Liver (tissue), 8 donors: ENCODE measurements at regions not wholly inside any gene's neighbourhood (a gene's known extent, or its start where the extent isn't known, plus 50 kb on each side); places are given as distances from the start of the nearest gene placed in this dataset.

Experiments used
- DNase-seq: peaks from one replicate; pipeline ENCODE4 v3.0.0-alpha.2; 2017; ENCODE audit warnings: low spot score
- H3K27ac ChIP-seq, 2 donors: one replicate each; pipeline ENCODE4 v1.7.0; 2013; ENCODE audit warnings: inconsistent platforms in 2 of 2, low read length in 2 of 2, control low read depth in 1 of 2, low read depth in 1 of 2, mild to moderate bottlenecking in 1 of 2
- H3K27me3 ChIP-seq, 4 donors: one replicate each; pipeline versions ENCODE4 v1.6.1 to v1.7.0; 2013; ENCODE audit warnings: low read length in 3 of 4, inconsistent platforms in 1 of 4, mild to moderate bottlenecking in 1 of 4, moderate library complexity in 1 of 4; ENCODE audit not compliant: control insufficient read depth in 4 of 4, insufficient read depth in 4 of 4
- H3K36me3 ChIP-seq, 4 donors: one replicate each; pipeline versions ENCODE4 v1.6.1 to v1.7.0; 2013; ENCODE audit warnings: low read length in 3 of 4, mild to moderate bottlenecking in 3 of 4, low read depth in 1 of 4, moderate library complexity in 1 of 4; ENCODE audit not compliant: control insufficient read depth in 4 of 4, insufficient read depth in 3 of 4
- H3K4me1 ChIP-seq, 4 donors: one replicate each; pipeline versions ENCODE4 v1.6.1 to v1.7.0; 2013; ENCODE audit warnings: low read length in 3 of 4, mild to moderate bottlenecking in 3 of 4, moderate library complexity in 1 of 4; ENCODE audit not compliant: control insufficient read depth in 4 of 4, insufficient read depth in 4 of 4
- H3K4me3 ChIP-seq, 3 donors: one replicate each; pipeline versions ENCODE4 v1.6.1 to v1.7.0; 2013; ENCODE audit warnings: low read length in 3 of 3, control low read depth in 1 of 3, low read depth in 1 of 3, mild to moderate bottlenecking in 1 of 3
- H3K9ac ChIP-seq, 2 donors: one replicate each; pipeline ENCODE4 v1.7.0; 2013; ENCODE audit warnings: low read length in 2 of 2, mild to moderate bottlenecking in 2 of 2, moderate library complexity in 2 of 2, control low read depth in 1 of 2, low read depth in 1 of 2
- H3K9me3 ChIP-seq, 4 donors: one replicate each; pipeline versions ENCODE4 v1.6.1 to v1.7.0; 2013; ENCODE audit warnings: low read length in 3 of 4; ENCODE audit not compliant: control insufficient read depth in 4 of 4
- ATF3 ChIP-seq: IDR thresholded peaks from 2 replicates; pipeline ENCODE4 v1.6.1; 2016; ENCODE audit warnings: antibody characterized with exemption
- CTCF ChIP-seq: fragments of 150-350 bp; IDR thresholded peaks from 2 replicates; pipeline ENCODE4 v1.5.1; 2017; ENCODE audit warnings: improper control_type of control experiment, low read depth, low read length; ENCODE audit not compliant: missing input control
- EGR1 ChIP-seq, 2 donors: IDR thresholded peaks; 2 replicates each; pipeline ENCODE4 v1.6.1; 2016 to 2018; ENCODE audit warnings: antibody characterized with exemption in 2 of 2, low read depth in 2 of 2
- FOXA1 ChIP-seq: IDR thresholded peaks from 2 replicates; pipeline ENCODE4 v1.6.1; 2016; ENCODE audit warnings: antibody characterized with exemption
- FOXA2 ChIP-seq: IDR thresholded peaks from 2 replicates; pipeline ENCODE4 v1.6.1; 2016; ENCODE audit warnings: antibody characterized with exemption
- GABPA ChIP-seq, 2 donors: IDR thresholded peaks in 1 of 2; conservative IDR thresholded peaks in 1 of 2; 2 replicates each; pipeline ENCODE4 v1.6.1; 2016; ENCODE audit warnings: antibody characterized with exemption in 2 of 2, mild to moderate bottlenecking in 1 of 2, moderate library complexity in 1 of 2
- HNF4A ChIP-seq, 2 donors: conservative IDR thresholded peaks; 2 replicates each; pipeline ENCODE4 v1.6.1; 2016; ENCODE audit warnings: antibody characterized with exemption in 2 of 2, mild to moderate bottlenecking in 2 of 2
- HNF4G ChIP-seq: IDR thresholded peaks from 2 replicates; pipeline ENCODE4 v1.6.1; 2016; ENCODE audit warnings: antibody characterized with exemption
- JUND ChIP-seq, 2 donors: IDR thresholded peaks; 2 replicates each; pipeline ENCODE4 v1.6.1; 2016; ENCODE audit warnings: antibody characterized with exemption in 2 of 2
- MAX ChIP-seq: IDR thresholded peaks from 2 replicates; pipeline ENCODE4 v1.6.1; 2016; ENCODE audit warnings: antibody characterized with exemption
- NR2F2 ChIP-seq: IDR thresholded peaks from 2 replicates; pipeline ENCODE4 v1.6.1; 2016; ENCODE audit warnings: antibody characterized with exemption
- RAD21 ChIP-seq, 2 donors: IDR thresholded peaks; 2 replicates each; pipeline ENCODE4 v1.6.1; 2016; ENCODE audit warnings: antibody characterized with exemption in 2 of 2, mild to moderate bottlenecking in 2 of 2
- REST ChIP-seq: IDR thresholded peaks from 2 replicates; pipeline ENCODE4 v1.6.1; 2016; ENCODE audit warnings: antibody characterized with exemption, mild to moderate bottlenecking
- RXRA ChIP-seq, 2 donors: IDR thresholded peaks; 2 replicates each; pipeline ENCODE4 v1.6.1; 2017 to 2018; ENCODE audit warnings: antibody characterized with exemption in 2 of 2, mild to moderate bottlenecking in 1 of 2
- SP1 ChIP-seq: IDR thresholded peaks from 2 replicates; pipeline ENCODE4 v1.6.1; 2018; ENCODE audit warnings: antibody characterized with exemption, mild to moderate bottlenecking
- TAF1 ChIP-seq: conservative IDR thresholded peaks from 2 replicates; pipeline ENCODE4 v1.6.1; 2016; ENCODE audit warnings: antibody characterized with exemption, mild to moderate bottlenecking
- YY1 ChIP-seq: IDR thresholded peaks from 2 replicates; pipeline ENCODE4 v1.6.1; 2016; ENCODE audit warnings: antibody characterized with exemption, mild to moderate bottlenecking
- ZBTB33 ChIP-seq: IDR thresholded peaks from 2 replicates; pipeline ENCODE4 v1.6.1; 2016; ENCODE audit warnings: antibody characterized with exemption
- WGBS: extraction: QIAGEN DNeasy Blood & Tissue Kit; methylation state at CpG from one replicate; pipeline ENCODE4 v1.1.7; 2013; 5-methylcytosine and 5-hydroxymethylcytosine counted together
- donor health status: healthy.
- donor health status: healthy.
- donor health status: healthy.
- donor health status: healthy.
- donor health status: healthy.

- Histone ChIP-seq H3K27ac (no peak overlapping the region), H3K27me3 (peaks cover 0 to 3% (median 0%) of the 10 kb centered on the region in 4 donors), H3K9me3 (no peaks in the 10 kb centered on the region), H3K4me3 (no peak overlapping the region), H3K9ac (no peak overlapping the region), H3K4me1 (peaks cover 1 to 12% (median 8%) of the 10 kb centered on the region in 4 donors), H3K36me3 (no peaks in the 10 kb centered on the region)
- WGBS, result 87% methylated on average over 17 of the region's 17 CpGs
- no peak for DNase-seq
- TF ChIP-seq RAD21 (IDR thresholded peaks at IDR 0.05) (no peak), REST (no peak)
These were observed 102.9 kb upstream of the FGF3 start for GRCh38 chr11:69922015-69922595.

- Histone ChIP-seq H3K9me3 (no peaks in the 10 kb centered on the region), H3K27me3 (peaks cover 0 to 3% (median 0%) of the 10 kb centered on the region in 4 donors), H3K4me1 (peaks cover 1 to 12% (median 8%) of the 10 kb centered on the region in 4 donors), H3K4me3 (no peak overlapping the region), H3K36me3 (no peaks in the 10 kb centered on the region), H3K9ac (no peak overlapping the region), H3K27ac (no peak overlapping the region)
- DNase-seq, result no peak
- TF ChIP-seq RXRA (IDR thresholded peaks at IDR 0.05), result no peak
- TF ChIP-seq HNF4G, result no peak
- no peak for TF ChIP-seq YY1
- TF ChIP-seq GABPA (IDR thresholded peaks at IDR 0.05 in 1 of 2, conservative IDR thresholded peaks at IDR 0.05 in 1 of 2), result no peak
- no peak for TF ChIP-seq NR2F2
- TF ChIP-seq ATF3, result no peak
- TF ChIP-seq REST, result no peak
- TF ChIP-seq MAX, result no peak
- TF ChIP-seq HNF4A (conservative IDR thresholded peaks at IDR 0.05), result no peak
- no peak for TF ChIP-seq SP1
- TF ChIP-seq FOXA2, result no peak
- TF ChIP-seq ZBTB33, result no peak
- TF ChIP-seq EGR1 (IDR thresholded peaks at IDR 0.05; ENCODE audit: low read depth in 2 of 2), result no peak
- TF ChIP-seq TAF1, result no peak
- no peak for TF ChIP-seq JUND (IDR thresholded peaks at IDR 0.05)
- no peak for TF ChIP-seq CTCF
- no peak for TF ChIP-seq FOXA1
- TF ChIP-seq RAD21 (IDR thresholded peaks at IDR 0.05), result no peak
- 96% methylated on average over 14 of the region's 14 CpGs for WGBS
These were observed 103.4 kb upstream of the FGF3 start for GRCh38 chr11:69922596-69923111.
